Right atrium auricular region (tissue), 2 donors: ENCODE measurements at regions not wholly inside any gene's neighbourhood (a gene's known extent, or its start where the extent isn't known, plus 50 kb on each side); places are given as distances from the start of the nearest gene placed in this dataset.
A peak's percentile ranks its signal among the peaks of the same experiment; 100 is the strongest.
"Not testable (repeated sequence)": the region's sequence is repeated elsewhere in the genome, so short reads cannot be mapped to it uniquely, and the experiment has no call there.

Experiments used
- DNase-seq: peaks from one replicate; pipeline ENCODE4 v3.0.0-alpha.2; 2019; ENCODE audit warnings: low spot score
- H3K27ac ChIP-seq, 2 donors: fragments of 200-600 bp; sonication (generic); 1 replicate in 1 of 2; 2 replicates in 1 of 2; pipeline ENCODE4 v1.5.1; 2016 to 2019
- H3K27me3 ChIP-seq, 2 donors: fragments of 200-600 bp; sonication (generic); one replicate each; pipeline versions ENCODE4 v1.5.1 to v1.6.0; 2017 to 2019
- H3K36me3 ChIP-seq: fragments of 200-600 bp; sonication (generic); one replicate; pipeline ENCODE4 v1.5.1; 2016
- H3K4me1 ChIP-seq, 2 donors: fragments of 200-600 bp; sonication (generic); one replicate each; pipeline versions ENCODE4 v1.5.1 to v1.6.0; 2017 to 2019
- H3K4me3 ChIP-seq, 2 donors: fragments of 200-600 bp; sonication (generic); 1 replicate in 1 of 2; 2 replicates in 1 of 2; pipeline ENCODE4 v1.5.1; 2017 to 2019; ENCODE audit warnings: mild to moderate bottlenecking in 1 of 2, moderate library complexity in 1 of 2
- H3K9me3 ChIP-seq, 2 donors: fragments of 200-600 bp; sonication (generic); one replicate each; pipeline ENCODE4 v1.5.1; 2019
- CTCF ChIP-seq, 2 donors: fragments of 200-600 bp; sonication (generic); IDR thresholded peaks; one replicate each; pipeline ENCODE4 v1.5.1; 2019; ENCODE audit warnings: antibody characterized with exemption in 2 of 2

- Histone ChIP-seq H3K9me3 (peaks cover 0 to 7% of the 10 kb centered on the region in 2 donors), H3K4me1 (no peaks in the 10 kb centered on the region), H3K27me3 (no peaks in the 10 kb centered on the region), H3K4me3 (no peak overlapping the region), H3K27ac (no peak overlapping the region), H3K36me3 (no peaks in the 10 kb centered on the region)
- no peak for TF ChIP-seq CTCF (IDR thresholded peaks at IDR 0.05)
- DNase-seq = peak; percentile 59
These were observed 1383.5 kb upstream of the DEFB115 start for GRCh38 chr20:29873946-29874345.

- H3K27me3 ChIP-seq = no peaks in the 10 kb centered on the region
- no peak overlapping the region for H3K27ac ChIP-seq
- no peak for TF ChIP-seq CTCF (IDR thresholded peaks at IDR 0.05)
- no peaks in the 10 kb centered on the region for H3K36me3 ChIP-seq
- peaks cover 0 to 13% of the 10 kb centered on the region in 2 donors for H3K9me3 ChIP-seq
- H3K4me1 ChIP-seq = no peaks in the 10 kb centered on the region
- H3K4me3 ChIP-seq = no peak overlapping the region
- no peak for DNase-seq
These were observed 1382.8 kb upstream of the DEFB115 start for GRCh38 chr20:29874476-29875202.

GRCh38 chr20:29875321-29876083 is 1382.0 kb upstream of the DEFB115 start:
- H3K9me3 ChIP-seq = peaks cover 0 to 15% of the 10 kb centered on the region in 2 donors
- not testable (repeated sequence) for H3K4me3 ChIP-seq

GRCh38 chr20:29876084-29876910 is 1381.2 kb upstream of the DEFB115 start:
- DNase-seq = not testable (repeated sequence)
- H3K9me3 ChIP-seq = peaks cover 0 to 15% of the 10 kb centered on the region in 2 donors

More at GRCh38 chr20:29875321-29876083, 1382.0 kb upstream of the DEFB115 start:
- not testable (repeated sequence) for DNase-seq, H3K27ac ChIP-seq, H3K27me3 ChIP-seq, H3K36me3 ChIP-seq, H3K4me1 ChIP-seq

GRCh38 chr20:29876911-29877285 is 1380.6 kb upstream of the DEFB115 start:
- Histone ChIP-seq H3K27ac (no peak overlapping the region), H3K27me3 (no peaks in the 10 kb centered on the region), H3K4me3 (no peak overlapping the region), H3K9me3 (peaks cover 0 to 15% of the 10 kb centered on the region in 2 donors), H3K36me3 (no peaks in the 10 kb centered on the region), H3K4me1 (no peaks in the 10 kb centered on the region)
- DNase-seq = no peak
- TF ChIP-seq CTCF (IDR thresholded peaks at IDR 0.05) = no peak

More at GRCh38 chr20:29876084-29876910, 1381.2 kb upstream of the DEFB115 start:
- H3K4me1 ChIP-seq, H3K27ac ChIP-seq, H3K36me3 ChIP-seq, H3K27me3 ChIP-seq, H3K4me3 ChIP-seq: not testable (repeated sequence)

GRCh38 chr20:29877411-29878280 is 1379.8 kb upstream of the DEFB115 start:
- H3K4me1 ChIP-seq, H3K27ac ChIP-seq, DNase-seq, H3K4me3 ChIP-seq, H3K27me3 ChIP-seq, H3K36me3 ChIP-seq: not testable (repeated sequence)
- H3K9me3 ChIP-seq = peaks cover 0 to 15% of the 10 kb centered on the region in 2 donors
